HEK293T (cell line): ENCODE measurements at regions not wholly inside any gene's neighbourhood (a gene's known extent, or its start where the extent isn't known, plus 50 kb on each side); places are given as distances from the start of the nearest gene placed in this dataset.

Experiments used
- CTCF ChIA-PET: fragments of 350-600 bp; formaldehyde crosslinking; extraction: SDS; loops from one replicate; lab custom pipeline; 2021; ENCODE audit warnings: antibody characterized with exemption, inconsistent platforms; lab: Yijun Ruan, JAX
- POLR2A ChIA-PET: fragments of 350-600 bp; formaldehyde crosslinking; extraction: SDS; loops from one replicate; lab custom pipeline; 2020; ENCODE audit warnings: antibody characterized with exemption, inconsistent platforms; lab: Yijun Ruan, JAX
- DNase-seq: peaks from one replicate; pipeline ENCODE4 v3.0.0; 2012; ENCODE audit warnings: mixed read lengths; ENCODE audit errors: extremely low spot score
- ARNT ChIP-seq: fragments of 450-650 bp; IDR thresholded peaks from 2 replicates; pipeline ENCODE4 v1.6.1; 2017; ENCODE audit warnings: mild to moderate bottlenecking
- BHLHE40 ChIP-seq: fragments of 450-650 bp; IDR thresholded peaks from 2 replicates; pipeline ENCODE4 v1.6.1; 2016; ENCODE audit warnings: mild to moderate bottlenecking, moderate library complexity, borderline replicate concordance
- CTBP1 ChIP-seq: fragments of 450-650 bp; IDR thresholded peaks from 2 replicates; pipeline ENCODE4 v1.6.1; 2016; ENCODE audit warnings: borderline replicate concordance
- ELF4 ChIP-seq: fragments of 450-650 bp; IDR thresholded peaks from 2 replicates; pipeline ENCODE4 v1.6.1; 2017; ENCODE audit warnings: antibody characterized with exemption
- FOXA1 ChIP-seq: fragments of 450-650 bp; IDR thresholded peaks from 2 replicates; pipeline ENCODE4 v1.6.1; 2016; ENCODE audit warnings: mild to moderate bottlenecking
- FOXK2 ChIP-seq: fragments of 450-650 bp; IDR thresholded peaks from 2 replicates; pipeline ENCODE4 v1.6.1; 2016; ENCODE audit warnings: mild to moderate bottlenecking
- FOXM1 ChIP-seq: fragments of 450-650 bp; IDR thresholded peaks from 2 replicates; pipeline ENCODE4 v1.6.1; 2017; ENCODE audit warnings: mild to moderate bottlenecking, borderline replicate concordance
- HDGF ChIP-seq: fragments of 450-650 bp; IDR thresholded peaks from 2 replicates; pipeline ENCODE4 v1.6.1; 2017; ENCODE audit warnings: antibody characterized with exemption, borderline replicate concordance
- L3MBTL2 ChIP-seq: fragments of 450-650 bp; conservative IDR thresholded peaks from 2 replicates; pipeline ENCODE4 v1.6.1; 2016; ENCODE audit warnings: mild to moderate bottlenecking
- LEF1 ChIP-seq: fragments of 450-650 bp; IDR thresholded peaks from 2 replicates; pipeline ENCODE4 v1.6.1; 2017; ENCODE audit warnings: mild to moderate bottlenecking, borderline replicate concordance
- NFRKB ChIP-seq: fragments of 450-650 bp; IDR thresholded peaks from 2 replicates; pipeline ENCODE4 v1.6.1; 2016; ENCODE audit warnings: mild to moderate bottlenecking, moderate library complexity
- SP1 ChIP-seq: fragments of 450-650 bp; IDR thresholded peaks from 2 replicates; pipeline ENCODE4 v1.6.1; 2017
- SUZ12 ChIP-seq: fragments of 450-650 bp; IDR thresholded peaks from 2 replicates; pipeline ENCODE4 v1.6.1; 2016; ENCODE audit warnings: mild to moderate bottlenecking
- TARDBP ChIP-seq: fragments of 450-650 bp; IDR thresholded peaks from 2 replicates; pipeline ENCODE4 v1.6.1; 2016
- ZNF384 ChIP-seq: fragments of 450-650 bp; IDR thresholded peaks from 2 replicates; pipeline ENCODE4 v1.6.1; 2016
- TF ChIP-seq, protein P1 (sequence below): fragments of 450-650 bp; IDR thresholded peaks from 2 replicates; pipeline ENCODE4 v1.6.1; 2016

DNA sequence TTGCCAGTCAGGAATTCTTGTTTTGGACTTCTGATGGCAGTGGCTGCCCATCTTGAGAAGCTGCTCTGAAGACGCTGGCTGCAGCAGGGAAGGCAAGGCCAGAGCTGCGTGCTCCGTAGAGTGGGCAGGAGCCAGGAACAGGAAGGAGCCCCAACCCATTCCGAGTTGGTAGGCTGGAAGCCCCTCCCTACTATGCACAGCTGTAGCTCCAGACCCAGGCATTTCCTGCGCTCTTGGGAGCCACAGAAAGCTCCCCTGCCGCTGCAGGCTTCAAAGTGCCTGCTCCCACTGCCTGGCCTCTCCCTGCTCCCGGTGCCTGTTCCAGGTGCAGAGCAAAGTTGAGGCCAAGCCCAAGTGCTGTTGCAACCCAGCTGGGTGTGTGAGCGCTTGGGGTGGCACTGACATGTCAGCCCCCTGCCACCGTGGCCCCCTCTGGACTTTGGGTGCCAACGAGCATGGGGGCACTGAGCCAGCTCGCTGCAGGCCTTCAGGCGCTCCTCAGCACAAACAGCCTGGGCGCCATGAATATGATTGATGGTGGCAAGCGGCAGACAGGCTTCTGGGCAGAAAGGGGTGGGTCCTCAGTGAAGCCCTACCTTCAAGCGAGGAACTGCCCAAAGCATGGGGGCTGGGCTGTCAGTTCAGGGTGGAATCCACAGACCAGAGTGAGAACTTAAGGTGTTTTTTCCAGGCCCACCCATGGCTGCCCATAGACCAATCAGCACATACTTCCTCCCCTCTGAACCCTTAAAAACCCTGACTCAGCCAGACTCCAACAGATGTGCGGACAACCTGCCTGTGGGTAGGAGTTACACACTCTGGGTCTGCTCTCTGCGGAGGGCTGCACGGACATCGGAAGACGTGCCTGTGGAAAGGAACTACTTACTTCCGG, 677.2 kb upstream of the INTU start:
- ChIA-PET CTCF (no interaction called here), POLR2A (no interaction called here)
- TF ChIP-seq SP1 (no peak), FOXK2 (no peak), NFRKB (no peak), SUZ12 (no peak), TARDBP (no peak), BHLHE40 (no peak), CTBP1 (no peak), ELF4 (no peak), FOXA1 (no peak), ZNF384 (no peak), LEF1 (no peak), ARNT (no peak), FOXM1 (no peak), L3MBTL2 (no peak), HDGF (no peak)
- TF ChIP-seq, protein P1, sequence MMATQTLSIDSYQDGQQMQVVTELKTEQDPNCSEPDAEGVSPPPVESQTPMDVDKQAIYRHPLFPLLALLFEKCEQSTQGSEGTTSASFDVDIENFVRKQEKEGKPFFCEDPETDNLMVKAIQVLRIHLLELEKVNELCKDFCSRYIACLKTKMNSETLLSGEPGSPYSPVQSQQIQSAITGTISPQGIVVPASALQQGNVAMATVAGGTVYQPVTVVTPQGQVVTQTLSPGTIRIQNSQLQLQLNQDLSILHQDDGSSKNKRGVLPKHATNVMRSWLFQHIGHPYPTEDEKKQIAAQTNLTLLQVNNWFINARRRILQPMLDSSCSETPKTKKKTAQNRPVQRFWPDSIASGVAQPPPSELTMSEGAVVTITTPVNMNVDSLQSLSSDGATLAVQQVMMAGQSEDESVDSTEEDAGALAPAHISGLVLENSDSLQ = no peak
- DNase-seq = no peak

DNA sequence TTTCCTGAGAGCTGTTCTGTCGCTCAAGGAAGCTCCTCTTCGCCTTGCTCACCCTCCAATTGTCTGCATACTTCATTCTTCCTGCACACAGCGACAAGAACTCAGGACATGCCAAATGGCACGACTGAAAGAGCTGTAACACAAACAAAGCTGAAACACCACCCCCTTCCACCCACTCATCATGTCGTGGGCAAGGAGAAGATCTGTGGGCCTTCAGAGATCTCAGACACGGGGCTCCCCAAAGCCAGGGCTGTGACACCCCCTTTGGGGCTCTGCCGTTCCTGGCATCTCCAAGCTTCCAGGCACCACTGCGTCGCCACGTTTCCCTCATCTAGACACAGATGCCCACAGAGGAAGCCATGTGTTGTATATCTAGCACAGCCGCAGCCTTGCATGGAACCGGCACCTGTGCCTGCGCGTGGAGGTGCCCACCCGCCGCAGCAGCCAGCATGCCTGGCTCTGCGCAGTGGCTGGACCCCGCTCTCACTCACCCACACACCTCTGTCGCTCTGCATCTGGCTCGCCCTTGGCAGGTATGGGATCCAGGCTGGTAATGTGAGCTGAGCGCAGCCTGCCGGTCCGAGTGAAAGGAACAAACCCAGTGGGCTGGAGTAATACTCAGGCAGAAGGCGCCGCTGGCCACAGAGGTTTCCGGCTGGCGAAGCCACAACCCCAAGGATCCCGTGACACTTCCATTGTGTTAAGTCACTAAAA, 676.4 kb upstream of the INTU start:
- ChIA-PET CTCF (no interaction called here), POLR2A (no interaction called here)
- TF ChIP-seq FOXK2 (no peak), ELF4 (no peak), SUZ12 (no peak), SP1 (no peak), FOXA1 (no peak), ZNF384 (no peak), BHLHE40 (no peak), L3MBTL2 (no peak), ARNT (no peak), CTBP1 (no peak), LEF1 (no peak)
- TF ChIP-seq, protein P1 = no peak

DNA sequence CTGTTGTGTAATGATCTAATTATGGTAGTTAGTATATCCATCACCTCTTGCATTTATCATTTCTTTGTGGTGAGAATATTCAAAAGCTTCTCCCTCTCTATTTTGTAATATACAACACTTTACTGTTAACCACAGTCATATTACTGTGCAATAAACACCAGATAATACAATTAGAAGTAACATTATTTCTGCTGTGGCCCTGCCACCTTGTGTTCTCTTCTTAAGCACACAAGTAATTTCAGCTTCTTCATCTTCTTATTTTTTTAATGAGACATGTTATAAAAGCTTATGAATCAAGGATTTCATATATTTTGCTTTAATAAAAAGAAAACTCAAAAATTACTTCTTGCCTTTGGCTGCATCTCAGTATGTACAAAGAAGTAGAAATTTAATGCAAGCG, 675.2 kb upstream of the INTU start:
- CTCF ChIA-PET = interaction anchor here (0.6 kb wide), 1 partner anchor 36 kb away, joined by 4 read pairs; no protein-coding TSS in a partner anchor
- POLR2A ChIA-PET = no interaction called here
- no peak for TF ChIP-seq ELF4
- no peak for TF ChIP-seq FOXA1
- TF ChIP-seq NFRKB = no peak
- no peak for TF ChIP-seq TARDBP
- TF ChIP-seq ARNT = no peak
- TF ChIP-seq FOXM1 = no peak
- TF ChIP-seq L3MBTL2 = no peak
- no peak for TF ChIP-seq LEF1
- TF ChIP-seq SP1 = no peak
- no peak for TF ChIP-seq HDGF
- TF ChIP-seq CTBP1 = no peak
- TF ChIP-seq ZNF384 = no peak
- TF ChIP-seq, protein P1 = no peak
- no peak for TF ChIP-seq BHLHE40
- TF ChIP-seq FOXK2 = no peak
- no peak for TF ChIP-seq SUZ12
- DNase-seq = no peak

More for the DNA sequence above, 676.4 kb upstream of the INTU start:
- DNase-seq = no peak

DNA sequence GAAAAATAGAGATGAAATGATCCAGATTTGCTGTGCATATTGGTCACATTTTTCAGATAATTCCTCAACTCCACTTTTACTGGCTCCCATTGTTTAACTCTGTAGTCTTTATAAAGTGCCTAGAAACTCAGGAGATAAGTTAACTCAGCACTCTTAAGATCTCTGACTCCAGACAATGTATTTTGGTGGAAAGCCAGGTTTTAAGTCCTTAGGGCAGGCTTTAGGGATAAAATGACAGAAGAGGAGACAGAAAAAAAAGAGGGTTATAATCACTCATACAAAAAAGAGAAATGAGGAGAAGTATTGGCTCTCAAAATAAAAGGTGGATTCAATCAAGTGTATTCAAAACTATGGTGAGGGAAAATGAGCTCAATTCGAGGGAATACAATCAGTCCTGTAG, 674.8 kb upstream of the INTU start:
- POLR2A ChIA-PET = no interaction called here
- TF ChIP-seq BHLHE40 = no peak
- no peak for TF ChIP-seq SP1
- TF ChIP-seq L3MBTL2 = no peak
- TF ChIP-seq ELF4 = no peak
- TF ChIP-seq FOXA1 = no peak
- TF ChIP-seq ZNF384 = no peak
- no peak for TF ChIP-seq FOXM1
- TF ChIP-seq NFRKB = no peak
- TF ChIP-seq HDGF = no peak
- no peak for TF ChIP-seq CTBP1
- CTCF ChIA-PET = no interaction called here
- no peak for DNase-seq

DNA sequence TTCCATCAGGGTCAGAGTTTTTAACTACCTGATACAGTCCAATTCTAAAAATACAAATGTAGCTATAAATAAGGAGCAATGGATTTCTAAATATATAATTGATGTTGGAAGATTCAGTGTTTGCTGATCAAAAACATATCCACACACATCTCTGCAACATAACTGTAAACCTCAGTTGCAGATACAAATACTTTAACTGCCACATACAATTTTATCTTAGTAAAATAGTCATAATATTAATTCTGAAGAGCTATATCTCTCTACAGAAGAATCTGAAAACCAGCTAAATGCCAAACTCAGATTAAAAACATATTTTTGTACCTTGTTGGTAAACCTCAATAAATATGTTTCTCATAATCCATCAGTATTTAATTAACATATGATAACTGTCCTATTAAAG, 674.3 kb upstream of the INTU start:
- ChIA-PET POLR2A (no interaction called here), CTCF (no interaction called here)
- TF ChIP-seq, protein P1 = no peak
- TF ChIP-seq CTBP1 = no peak
- no peak for TF ChIP-seq FOXK2
- TF ChIP-seq SUZ12 = no peak
- TF ChIP-seq BHLHE40 = no peak
- no peak for TF ChIP-seq LEF1
- TF ChIP-seq SP1 = no peak
- TF ChIP-seq HDGF = no peak
- no peak for TF ChIP-seq FOXA1
- TF ChIP-seq NFRKB = no peak
- no peak for TF ChIP-seq ELF4
- TF ChIP-seq ARNT = no peak
- TF ChIP-seq FOXM1 = no peak
- no peak for TF ChIP-seq ZNF384
- DNase-seq = no peak
